Endodermal cell (in vitro differentiated cells): ENCODE measurements at regions not wholly inside any gene's neighbourhood (a gene's known extent, or its start where the extent isn't known, plus 50 kb on each side); places are given as distances from the start of the nearest gene placed in this dataset.

ENCODE experiments used
- DNase-seq: peaks from one replicate; pipeline ENCODE4 v3.0.0-alpha.2; 2017
- H3K27ac ChIP-seq: 2 replicates; pipeline ENCODE4 v1.5.1; 2013; ENCODE audit warnings: mild to moderate bottlenecking, low read depth, low read length, moderate library complexity
- H3K27me3 ChIP-seq: 2 replicates; pipeline ENCODE4 v1.6.1; 2013; ENCODE audit warnings: mild to moderate bottlenecking, low read length, moderate library complexity; ENCODE audit not compliant: insufficient read depth, control insufficient read depth, poor library complexity, severe bottlenecking
- H3K36me3 ChIP-seq: 2 replicates; pipeline ENCODE4 v1.7.0; 2013; ENCODE audit warnings: mild to moderate bottlenecking, low read length, moderate library complexity; ENCODE audit not compliant: control insufficient read depth, insufficient read depth
- H3K4me1 ChIP-seq: one replicate; pipeline ENCODE4 v1.7.0; 2013; ENCODE audit warnings: low read length; ENCODE audit not compliant: control insufficient read depth, insufficient read depth
- H3K4me3 ChIP-seq: 2 replicates; pipeline ENCODE4 v1.5.1; 2013; ENCODE audit warnings: mild to moderate bottlenecking, low read length, moderate library complexity
- H3K9ac ChIP-seq: 2 replicates; pipeline ENCODE4 v1.6.1; 2013; ENCODE audit warnings: mild to moderate bottlenecking, low read length, moderate library complexity; ENCODE audit not compliant: poor library complexity, severe bottlenecking; ENCODE audit errors: extremely low read depth
- H3K9me3 ChIP-seq: 2 replicates; pipeline ENCODE4 v1.6.1; 2013; ENCODE audit warnings: mild to moderate bottlenecking, low read length, moderate library complexity; ENCODE audit not compliant: control insufficient read depth
- H3K27ac Mint-ChIP-seq: 2 replicates; pipeline ENCODE4 v1.8.0; 2020; ENCODE audit warnings: mixed read lengths
- H3K27me3 Mint-ChIP-seq: 2 replicates; pipeline ENCODE4 v1.8.0; 2021; ENCODE audit warnings: mild to moderate bottlenecking, mixed read lengths; ENCODE audit not compliant: insufficient read depth
- H3K36me3 Mint-ChIP-seq: 2 replicates; pipeline ENCODE4 v1.8.0; 2020; ENCODE audit warnings: low read depth, mixed read lengths
- H3K4me1 Mint-ChIP-seq: 2 replicates; pipeline ENCODE4 v1.8.0; 2020; ENCODE audit warnings: mixed read lengths
- H3K4me3 Mint-ChIP-seq: 2 replicates; pipeline ENCODE4 v1.8.0; 2020; ENCODE audit warnings: mild to moderate bottlenecking, moderate library complexity, mixed read lengths
- H3K9me3 Mint-ChIP-seq: 2 replicates; pipeline ENCODE4 v1.8.0; 2020; ENCODE audit warnings: mild to moderate bottlenecking, mixed read lengths
- CTCF ChIP-seq: fragments of 200-600 bp; sonication (generic); conservative IDR thresholded peaks from 2 replicates; pipeline ENCODE4 v1.5.0; 2021; ENCODE audit warnings: antibody characterized with exemption, mild to moderate bottlenecking
- WGBS, 2 experiments: methylation state at CpG; one replicate each; pipeline versions ENCODE4 v1.1.5 to v1.1.7; 2013; ENCODE audit warnings: missing lambda C conversion rate in 2 of 2, mixed read lengths in 1 of 2; ENCODE audit not compliant: insufficient coverage in 1 of 2, insufficient read length in 1 of 2; 5-methylcytosine and 5-hydroxymethylcytosine counted together

GRCh38 chr4:180942367-180942916, 1300.8 kb upstream of the TENM3 start:
- Histone ChIP-seq H3K27ac (no peak overlapping the region), H3K4me3 (no peak overlapping the region), H3K9me3 (no peaks in the 10 kb centered on the region), H3K9ac (no peak overlapping the region), H3K4me1 (no peaks in the 10 kb centered on the region), H3K27me3 (no peaks in the 10 kb centered on the region), H3K36me3 (no peaks in the 10 kb centered on the region)
- Mint-ChIP-seq H3K27me3 (no peaks in the 10 kb centered on the region), H3K4me3 (no peak overlapping the region), H3K27ac (no peak overlapping the region), H3K4me1 (no peaks in the 10 kb centered on the region), H3K36me3 (no peaks in the 10 kb centered on the region), H3K9me3 (peaks cover 7% of the 10 kb centered on the region)
- no peak for TF ChIP-seq CTCF
- DNase-seq: no peak
- 82 to 90% methylated on average over 3 to 5 of the region's 5 CpGs for WGBS, 2 experiments

GRCh38 chr4:180946188-180946587, 1297.0 kb upstream of the TENM3 start:
- 82% methylated on average over 2 of the region's 4 CpGs; no CpG with 5 or more reads in 1 of the 2 experiments for WGBS, 2 experiments
- H3K27ac Mint-ChIP-seq: no peak overlapping the region
- H3K36me3 Mint-ChIP-seq: no peaks in the 10 kb centered on the region
- H3K4me1 Mint-ChIP-seq: no peaks in the 10 kb centered on the region
- no peaks in the 10 kb centered on the region for H3K36me3 ChIP-seq
- no peaks in the 10 kb centered on the region for H3K27me3 Mint-ChIP-seq
- no peak overlapping the region for H3K27ac ChIP-seq
- peaks cover 7% of the 10 kb centered on the region for H3K9me3 Mint-ChIP-seq
- no peak overlapping the region for H3K4me3 ChIP-seq
- no peak for DNase-seq
- no peak overlapping the region for H3K4me3 Mint-ChIP-seq
- H3K9me3 ChIP-seq: no peaks in the 10 kb centered on the region
- no peaks in the 10 kb centered on the region for H3K27me3 ChIP-seq
- no peak overlapping the region for H3K9ac ChIP-seq
- TF ChIP-seq CTCF: no peak
- H3K4me1 ChIP-seq: no peaks in the 10 kb centered on the region

GRCh38 chr4:180947425-180947824, 1295.8 kb upstream of the TENM3 start:
- no peaks in the 10 kb centered on the region for H3K27me3 ChIP-seq
- Mint-ChIP-seq H3K27ac (no peak overlapping the region), H3K9me3 (peaks cover 7% of the 10 kb centered on the region), H3K27me3 (no peaks in the 10 kb centered on the region), H3K4me1 (no peaks in the 10 kb centered on the region), H3K4me3 (no peak overlapping the region), H3K36me3 (no peaks in the 10 kb centered on the region)
- TF ChIP-seq CTCF: peak; percentile 54
- no peaks in the 10 kb centered on the region for H3K4me1 ChIP-seq
- H3K4me3 ChIP-seq: no peak overlapping the region
- no peak for DNase-seq
- H3K9ac ChIP-seq: no peak overlapping the region
- H3K9me3 ChIP-seq: no peaks in the 10 kb centered on the region
- WGBS, 2 experiments: 86 to 100% methylated on average over 2 to 5 of the region's 5 CpGs
- no peak overlapping the region for H3K27ac ChIP-seq
- no peaks in the 10 kb centered on the region for H3K36me3 ChIP-seq
